Epithelial cell of proximal tubule (primary cell): ENCODE measurements at regions not wholly inside any gene's neighbourhood (a gene's known extent, or its start where the extent isn't known, plus 50 kb on each side); places are given as distances from the start of the nearest gene placed in this dataset.
A peak's percentile ranks its signal among the peaks of the same experiment; 100 is the strongest.

ENCODE experiments used
- DNase-seq: peaks from one replicate; pipeline ENCODE4 v3.0.0-alpha.2; 2011; ENCODE audit warnings: low read depth
- H3K4me3 ChIP-seq: 2 replicates; pipeline ENCODE4 v1.5.1; 2011; ENCODE audit warnings: low read depth, mild to moderate bottlenecking, low read length
- TF ChIP-seq, protein P1 (sequence below): conservative IDR thresholded peaks from 2 replicates; pipeline ENCODE4 v1.5.1; 2012; ENCODE audit warnings: low read depth, mild to moderate bottlenecking, low read length

DNA sequence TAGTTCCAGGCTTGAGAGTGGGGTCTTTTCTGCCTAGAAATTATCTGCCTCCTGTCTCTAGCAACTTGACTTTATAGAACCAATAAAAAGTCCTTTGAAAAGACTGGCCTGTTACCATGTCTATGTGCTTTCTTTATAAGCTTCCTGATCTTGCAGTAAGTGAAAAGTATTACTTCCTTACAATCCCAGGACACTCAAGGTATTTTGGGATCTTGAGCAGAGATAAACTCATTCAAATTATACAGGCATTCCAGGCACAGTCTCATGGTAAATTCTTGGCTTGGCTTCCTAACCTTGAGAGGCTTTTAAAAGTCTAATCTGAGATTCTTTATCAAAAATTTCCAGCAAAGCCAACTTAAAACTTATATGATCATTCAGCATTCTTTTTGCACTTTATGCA lies 833.0 kb upstream of the POU3F4 start:
- no peak overlapping the region for H3K4me3 ChIP-seq
- TF ChIP-seq, protein P1, sequence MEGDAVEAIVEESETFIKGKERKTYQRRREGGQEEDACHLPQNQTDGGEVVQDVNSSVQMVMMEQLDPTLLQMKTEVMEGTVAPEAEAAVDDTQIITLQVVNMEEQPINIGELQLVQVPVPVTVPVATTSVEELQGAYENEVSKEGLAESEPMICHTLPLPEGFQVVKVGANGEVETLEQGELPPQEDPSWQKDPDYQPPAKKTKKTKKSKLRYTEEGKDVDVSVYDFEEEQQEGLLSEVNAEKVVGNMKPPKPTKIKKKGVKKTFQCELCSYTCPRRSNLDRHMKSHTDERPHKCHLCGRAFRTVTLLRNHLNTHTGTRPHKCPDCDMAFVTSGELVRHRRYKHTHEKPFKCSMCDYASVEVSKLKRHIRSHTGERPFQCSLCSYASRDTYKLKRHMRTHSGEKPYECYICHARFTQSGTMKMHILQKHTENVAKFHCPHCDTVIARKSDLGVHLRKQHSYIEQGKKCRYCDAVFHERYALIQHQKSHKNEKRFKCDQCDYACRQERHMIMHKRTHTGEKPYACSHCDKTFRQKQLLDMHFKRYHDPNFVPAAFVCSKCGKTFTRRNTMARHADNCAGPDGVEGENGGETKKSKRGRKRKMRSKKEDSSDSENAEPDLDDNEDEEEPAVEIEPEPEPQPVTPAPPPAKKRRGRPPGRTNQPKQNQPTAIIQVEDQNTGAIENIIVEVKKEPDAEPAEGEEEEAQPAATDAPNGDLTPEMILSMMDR = no peak
- DNase-seq = no peak

DNA sequence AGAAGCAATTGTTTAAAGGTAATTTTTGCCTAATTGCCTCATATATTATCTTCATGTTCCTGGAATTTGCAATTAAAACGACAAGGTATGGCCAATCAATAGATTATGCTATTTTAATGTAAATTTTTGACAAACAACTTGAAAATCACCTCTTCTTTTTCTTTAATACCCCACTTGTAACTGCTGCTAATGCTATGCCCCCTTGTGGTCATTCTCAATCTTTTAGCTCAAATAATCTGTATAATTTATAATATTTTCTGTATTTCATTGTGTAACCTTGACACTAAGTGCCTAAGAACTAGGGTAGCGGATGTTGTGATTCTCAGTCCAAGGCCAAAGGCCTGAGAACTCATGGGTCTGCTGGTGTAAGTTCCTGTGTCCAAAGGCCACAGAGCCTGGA lies 831.7 kb upstream of the POU3F4 start:
- H3K4me3 ChIP-seq = no peak overlapping the region
- TF ChIP-seq, protein P1 = peak; percentile 42
- DNase-seq = no peak

DNA sequence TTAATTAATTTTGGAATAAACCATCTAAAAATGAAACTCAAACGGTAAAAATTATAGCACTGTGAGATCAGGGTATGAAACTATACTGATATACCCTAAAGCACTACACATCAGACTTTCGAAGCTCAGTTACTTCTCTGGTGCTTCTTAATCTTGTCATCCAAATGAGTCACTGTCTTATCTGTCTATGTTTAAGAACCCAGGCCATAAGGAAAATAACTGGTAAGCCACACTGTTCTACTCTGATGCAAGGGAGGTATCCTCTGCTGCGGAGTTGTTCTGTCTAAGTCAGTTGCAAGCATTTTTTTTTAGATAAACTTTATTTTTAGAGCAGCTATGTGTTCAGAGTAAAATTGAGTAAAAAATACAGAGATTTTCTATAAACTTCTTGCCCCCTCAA lies 830.8 kb upstream of the POU3F4 start:
- no peak for DNase-seq
- no peak overlapping the region for H3K4me3 ChIP-seq
- TF ChIP-seq, protein P1 = no peak

DNA sequence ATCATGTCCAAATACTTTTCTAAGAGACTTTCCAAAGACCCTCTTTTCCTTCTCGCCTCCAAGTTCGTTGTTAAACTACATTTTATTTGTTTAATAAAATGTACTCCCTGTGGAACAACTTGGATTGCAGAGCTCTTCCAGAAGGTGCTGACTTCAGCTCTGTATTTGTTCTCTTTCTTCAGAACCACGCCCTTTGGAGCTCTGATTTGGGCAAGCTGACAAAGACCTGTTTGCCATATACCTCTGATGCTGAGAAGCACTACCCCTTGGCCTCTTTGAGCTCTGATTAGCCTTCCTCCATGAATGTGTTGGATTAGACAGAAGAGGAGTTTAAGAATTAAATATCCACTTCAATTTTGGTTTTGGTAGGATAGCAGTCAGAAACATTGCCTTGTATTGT lies 815.1 kb upstream of the POU3F4 start:
- no peak overlapping the region for H3K4me3 ChIP-seq
- TF ChIP-seq, protein P1 = no peak
- no peak for DNase-seq

DNA sequence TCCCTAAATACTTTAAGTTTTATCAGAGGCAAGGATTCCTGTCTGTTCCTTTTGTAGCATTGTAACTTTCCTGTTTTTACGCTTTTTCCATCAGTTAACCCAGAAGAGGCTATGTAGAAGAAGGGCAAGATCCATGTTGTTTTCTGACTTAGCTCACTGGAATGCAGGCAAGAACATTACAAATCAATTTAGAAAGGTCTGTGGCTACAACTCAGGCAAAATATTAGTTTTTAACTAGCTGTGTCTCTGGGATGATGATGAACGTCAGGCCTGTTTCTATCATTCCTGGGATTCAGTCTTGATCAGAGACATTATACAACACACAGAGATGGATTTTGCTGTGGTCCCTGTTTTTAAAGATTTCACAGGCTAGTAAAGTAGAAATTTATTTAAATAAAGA lies 813.0 kb upstream of the POU3F4 start:
- DNase-seq = no peak
- TF ChIP-seq, protein P1 = no peak
- H3K4me3 ChIP-seq = no peak overlapping the region

DNA sequence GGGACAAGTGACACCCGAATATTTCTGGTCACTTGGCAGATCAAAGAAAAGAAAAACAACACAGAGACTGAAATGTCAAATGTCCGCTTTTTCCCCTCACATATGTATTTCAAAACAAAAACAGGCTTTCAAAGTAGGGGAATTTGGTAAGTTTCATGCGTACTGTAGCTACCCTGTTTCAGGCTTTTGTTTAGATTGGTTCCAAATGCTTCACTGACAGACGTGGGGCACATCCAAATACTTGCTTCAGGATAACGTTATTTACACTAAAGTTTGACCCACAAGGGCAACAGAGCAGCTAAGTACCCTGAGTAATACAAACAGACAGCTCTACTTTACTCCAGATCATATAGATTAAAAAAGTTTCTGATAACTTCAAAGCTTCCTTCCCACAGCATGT lies 804.5 kb upstream of the POU3F4 start:
- no peak overlapping the region for H3K4me3 ChIP-seq
- TF ChIP-seq, protein P1 = no peak
- no peak for DNase-seq

DNA sequence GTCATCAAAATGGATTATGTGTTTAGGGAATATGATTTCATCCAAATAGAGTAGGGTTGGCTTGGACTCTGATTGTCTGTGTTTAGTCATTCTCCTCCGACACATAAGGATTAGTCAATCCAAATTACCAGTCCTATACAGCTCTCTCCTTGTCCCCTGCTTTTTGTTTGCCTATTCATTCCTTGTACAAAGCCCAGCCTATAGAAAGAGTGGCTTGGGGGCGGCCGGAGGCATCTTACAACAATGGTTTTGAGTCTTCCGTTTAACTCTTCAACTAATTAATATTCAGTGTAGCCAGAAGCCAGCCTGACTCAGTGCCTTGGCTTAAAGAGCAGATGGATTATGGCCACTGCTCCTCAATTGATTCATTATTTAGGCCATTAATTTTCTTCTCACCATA lies 796.6 kb upstream of the POU3F4 start:
- H3K4me3 ChIP-seq = no peak overlapping the region
- TF ChIP-seq, protein P1 = no peak
- no peak for DNase-seq
